ENCODE measurements at regions not wholly inside any gene's neighbourhood (a gene's known extent, or its start where the extent isn't known, plus 50 kb on each side); places are given as distances from the start of the nearest gene placed in this dataset.

- Histone ChIP-seq H3K36me3 (ENCODE audit: control insufficient read depth in 2 of 2, insufficient read depth in 1 of 2, low read length in 2 of 2) (no peaks in the 10 kb centered on the region), H3K4me3 (ENCODE audit: low read depth, low read length) (no peak overlapping the region), H3K9me3 (ENCODE audit: control insufficient read depth, insufficient read depth, low read depth, low read length) (no peaks in the 10 kb centered on the region), H3K27ac (ENCODE audit: extremely low read depth, low read depth, low read length) (no peak overlapping the region), H3K4me1 (ENCODE audit: control insufficient read depth, insufficient read depth, low read length) (no peaks in the 10 kb centered on the region)
- ChIA-PET CTCF (interaction anchor here (0.7 kb wide), 1 partner anchor 1177 kb away, joined by 3 read pairs; no protein-coding TSS in a partner anchor), POLR2A (interaction anchor here (0.6 kb wide), 1 partner anchor 686 kb away, joined by 3 read pairs; no protein-coding TSS in a partner anchor)
- TF ChIP-seq ZNF391 (tag by site-specific recombination; IDR thresholded peaks at IDR 0.05; ENCODE audit: borderline replicate concordance, low read depth) (no peak), ZNF362 (tag by site-specific recombination; IDR thresholded peaks at IDR 0.05) (no peak), ZNF521 (tag by site-specific recombination; IDR thresholded peaks at IDR 0.05) (no peak), ZNF324 (tag by site-specific recombination; IDR thresholded peaks at IDR 0.05) (no peak), ZFP37 (tag by site-specific recombination; IDR thresholded peaks at IDR 0.05) (no peak), ZNF302 (tag by site-specific recombination; IDR thresholded peaks at IDR 0.05; ENCODE audit: low read depth) (no peak), KLF10 (tag by site-specific recombination; IDR thresholded peaks at IDR 0.05) (no peak), RBAK (tag by site-specific recombination; IDR thresholded peaks at IDR 0.05) (no peak), ZNF221 (tag by site-specific recombination; IDR thresholded peaks at IDR 0.05; ENCODE audit: borderline replicate concordance) (no peak), GLIS2 (tag by site-specific recombination; IDR thresholded peaks at IDR 0.05) (no peak)
- TF ChIP-seq, protein P1, sequence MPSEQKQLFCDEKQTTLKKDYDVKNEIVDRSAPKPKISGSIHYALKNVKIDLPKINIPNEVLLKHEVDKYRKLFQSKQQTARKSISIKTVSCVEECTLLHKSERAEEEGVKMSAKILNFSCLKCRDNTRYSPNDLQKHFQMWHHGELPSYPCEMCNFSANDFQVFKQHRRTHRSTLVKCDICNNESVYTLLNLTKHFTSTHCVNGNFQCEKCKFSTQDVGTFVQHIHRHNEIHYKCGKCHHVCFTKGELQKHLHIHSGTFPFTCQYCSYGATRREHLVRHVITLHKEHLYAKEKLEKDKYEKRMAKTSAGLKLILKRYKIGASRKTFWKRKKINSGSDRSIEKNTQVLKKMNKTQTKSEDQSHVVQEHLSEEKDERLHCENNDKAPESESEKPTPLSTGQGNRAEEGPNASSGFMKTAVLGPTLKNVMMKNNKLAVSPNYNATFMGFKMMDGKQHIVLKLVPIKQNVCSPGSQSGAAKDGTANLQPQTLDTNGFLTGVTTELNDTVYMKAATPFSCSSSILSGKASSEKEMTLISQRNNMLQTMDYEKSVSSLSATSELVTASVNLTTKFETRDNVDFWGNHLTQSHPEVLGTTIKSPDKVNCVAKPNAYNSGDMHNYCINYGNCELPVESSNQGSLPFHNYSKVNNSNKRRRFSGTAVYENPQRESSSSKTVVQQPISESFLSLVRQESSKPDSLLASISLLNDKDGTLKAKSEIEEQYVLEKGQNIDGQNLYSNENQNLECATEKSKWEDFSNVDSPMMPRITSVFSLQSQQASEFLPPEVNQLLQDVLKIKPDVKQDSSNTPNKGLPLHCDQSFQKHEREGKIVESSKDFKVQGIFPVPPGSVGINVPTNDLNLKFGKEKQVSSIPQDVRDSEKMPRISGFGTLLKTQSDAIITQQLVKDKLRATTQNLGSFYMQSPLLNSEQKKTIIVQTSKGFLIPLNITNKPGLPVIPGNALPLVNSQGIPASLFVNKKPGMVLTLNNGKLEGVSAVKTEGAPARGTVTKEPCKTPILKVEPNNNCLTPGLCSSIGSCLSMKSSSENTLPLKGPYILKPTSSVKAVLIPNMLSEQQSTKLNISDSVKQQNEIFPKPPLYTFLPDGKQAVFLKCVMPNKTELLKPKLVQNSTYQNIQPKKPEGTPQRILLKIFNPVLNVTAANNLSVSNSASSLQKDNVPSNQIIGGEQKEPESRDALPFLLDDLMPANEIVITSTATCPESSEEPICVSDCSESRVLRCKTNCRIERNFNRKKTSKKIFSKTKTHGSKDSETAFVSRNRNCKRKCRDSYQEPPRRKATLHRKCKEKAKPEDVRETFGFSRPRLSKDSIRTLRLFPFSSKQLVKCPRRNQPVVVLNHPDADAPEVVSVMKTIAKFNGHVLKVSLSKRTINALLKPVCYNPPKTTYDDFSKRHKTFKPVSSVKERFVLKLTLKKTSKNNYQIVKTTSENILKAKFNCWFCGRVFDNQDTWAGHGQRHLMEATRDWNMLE (tag by site-specific recombination; conservative IDR thresholded peaks at IDR 0.05; ENCODE audit: low read depth): no peak
These were observed 1723.3 kb downstream of the EFNA5 start for GRCh38 chr5:105947461-105947860.

- Histone ChIP-seq H3K4me1 (ENCODE audit: control insufficient read depth, insufficient read depth, low read length) (no peaks in the 10 kb centered on the region), H3K9me3 (ENCODE audit: control insufficient read depth, insufficient read depth, low read depth, low read length) (no peaks in the 10 kb centered on the region), H3K36me3 (ENCODE audit: control insufficient read depth in 2 of 2, insufficient read depth in 1 of 2, low read length in 2 of 2) (no peaks in the 10 kb centered on the region), H3K27ac (ENCODE audit: extremely low read depth, low read depth, low read length) (no peak overlapping the region), H3K4me3 (ENCODE audit: low read depth, low read length) (no peak overlapping the region)
- TF ChIP-seq ZNF777 (tag by site-specific recombination; IDR thresholded peaks at IDR 0.05; ENCODE audit: borderline replicate concordance) (no peak), SP7 (tag by site-specific recombination; IDR thresholded peaks at IDR 0.05) (no peak), ZEB2 (tag by site-specific recombination; IDR thresholded peaks at IDR 0.05) (no peak), ZFP69B (tag by site-specific recombination; IDR thresholded peaks at IDR 0.05) (no peak), EGR2 (tag by site-specific recombination; IDR thresholded peaks at IDR 0.05; ENCODE audit: low read depth) (no peak), ZNF560 (tag by site-specific recombination; IDR thresholded peaks at IDR 0.05; ENCODE audit: borderline replicate concordance) (no peak), ZNF76 (tag by site-specific recombination; IDR thresholded peaks at IDR 0.05; ENCODE audit: borderline replicate concordance, low read depth) (no peak), ZNF621 (tag by site-specific recombination; IDR thresholded peaks at IDR 0.05) (no peak), HOXD13 (CRISPR knock-in tag; IDR thresholded peaks at IDR 0.05; ENCODE audit: borderline replicate concordance) (no peak), ZNF571 (tag by site-specific recombination; IDR thresholded peaks at IDR 0.05) (no peak), AEBP2 (tag by site-specific recombination; IDR thresholded peaks at IDR 0.05; ENCODE audit: borderline replicate concordance) (no peak), ZNF776 (tag by site-specific recombination; IDR thresholded peaks at IDR 0.05; ENCODE audit: borderline replicate concordance) (no peak), KLF7 (tag by site-specific recombination; IDR thresholded peaks at IDR 0.05; ENCODE audit: borderline replicate concordance) (no peak), ZFP37 (tag by site-specific recombination; IDR thresholded peaks at IDR 0.05) (no peak)
- TF ChIP-seq, protein P2, sequence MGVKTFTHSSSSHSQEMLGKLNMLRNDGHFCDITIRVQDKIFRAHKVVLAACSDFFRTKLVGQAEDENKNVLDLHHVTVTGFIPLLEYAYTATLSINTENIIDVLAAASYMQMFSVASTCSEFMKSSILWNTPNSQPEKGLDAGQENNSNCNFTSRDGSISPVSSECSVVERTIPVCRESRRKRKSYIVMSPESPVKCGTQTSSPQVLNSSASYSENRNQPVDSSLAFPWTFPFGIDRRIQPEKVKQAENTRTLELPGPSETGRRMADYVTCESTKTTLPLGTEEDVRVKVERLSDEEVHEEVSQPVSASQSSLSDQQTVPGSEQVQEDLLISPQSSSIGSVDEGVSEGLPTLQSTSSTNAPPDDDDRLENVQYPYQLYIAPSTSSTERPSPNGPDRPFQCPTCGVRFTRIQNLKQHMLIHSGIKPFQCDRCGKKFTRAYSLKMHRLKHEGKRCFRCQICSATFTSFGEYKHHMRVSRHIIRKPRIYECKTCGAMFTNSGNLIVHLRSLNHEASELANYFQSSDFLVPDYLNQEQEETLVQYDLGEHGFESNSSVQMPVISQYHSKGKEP (tag by site-specific recombination; IDR thresholded peaks at IDR 0.05): no peak
- CTCF ChIA-PET: interaction anchor here (0.6 kb wide), 1 partner anchor 915 kb away, joined by 4 read pairs; no protein-coding TSS in a partner anchor
- POLR2A ChIA-PET: interaction anchor here (0.6 kb wide), 1 partner anchor 201 kb away, joined by 4 read pairs; no protein-coding TSS in a partner anchor
These were observed 1725.3 kb downstream of the EFNA5 start for GRCh38 chr5:105945203-105945972.

Measured in HEK293 (cell line).